ENCODE measurements at regions not wholly inside any gene's neighbourhood (a gene's known extent, or its start where the extent isn't known, plus 50 kb on each side); places are given as distances from the start of the nearest gene placed in this dataset.

GRCh38 chr2:6657136-6657535, 208.6 kb downstream of the CMPK2 start:
- no peak overlapping the region for H3K27ac ChIP-seq (ENCODE audit: insufficient read length, low read depth, low read length)
- no peak overlapping the region for H2BK20ac ChIP-seq (ENCODE audit: low read depth, low read length, poor library complexity, severe bottlenecking)
- H3K9me3 ChIP-seq (ENCODE audit: control insufficient read depth, low read depth, low read length), result no peaks in the 10 kb centered on the region
- Mint-ChIP-seq H3K4me3 (no peak overlapping the region), H3K27me3 (ENCODE audit: low read depth) (peaks cover 6% of the 10 kb centered on the region), H3K27ac (no peak overlapping the region; a peak in 1 of 7 replicates), H3K4me1 (peaks cover 6 to 16% of the 10 kb centered on the region in 2 experiments), H3K36me3 (ENCODE audit: insufficient read depth in 1 of 3, low read depth in 3 of 3) (no peaks in the 10 kb centered on the region; a peak in 3 of 7 replicates), H3K9me3 (peaks cover 2 to 5% of the 10 kb centered on the region in 2 experiments; a peak in 2 of 5 replicates)
- H4K91ac ChIP-seq (ENCODE audit: insufficient read length, low read depth, low read length), result no peak overlapping the region
- no peak overlapping the region for H2BK15ac ChIP-seq (ENCODE audit: low read depth, low read length)
- TF ChIP-seq CTCF (conservative IDR thresholded peaks at IDR 0.05), result no peak
- no peak overlapping the region for H3K9ac ChIP-seq (ENCODE audit: extremely low read depth, insufficient read length, low read length)
- no peak overlapping the region for H3K18ac ChIP-seq (ENCODE audit: insufficient read length, low read depth, low read length)
- no peak overlapping the region for H2BK5ac ChIP-seq (ENCODE audit: insufficient read length, low read length)
- no peaks in the 10 kb centered on the region for H3K27me3 ChIP-seq (ENCODE audit: insufficient read depth, low read length)
- no peak overlapping the region for H4K5ac ChIP-seq (ENCODE audit: insufficient read length, low read depth, low read length)
- H3K56ac ChIP-seq (ENCODE audit: insufficient read length, low read depth, low read length), result no peak overlapping the region
- H3K79me2 ChIP-seq (ENCODE audit: insufficient read depth, low read length), result no peaks in the 10 kb centered on the region
- H3K4ac ChIP-seq (ENCODE audit: low read depth, low read length), result no peak overlapping the region
- no peak overlapping the region for H3K4me2 ChIP-seq (ENCODE audit: insufficient read depth, insufficient read length, low read length)
- H3K23me2 ChIP-seq (ENCODE audit: insufficient read length, low read depth, low read length, poor library complexity, severe bottlenecking), result no peaks in the 10 kb centered on the region
- H3K79me1 ChIP-seq (ENCODE audit: insufficient read depth, low read depth, low read length, poor library complexity, severe bottlenecking), result no peaks in the 10 kb centered on the region
- H3K14ac ChIP-seq (ENCODE audit: insufficient read depth, low read length), result no peak overlapping the region
- H2BK12ac ChIP-seq (ENCODE audit: insufficient read length, low read depth, low read length), result no peak overlapping the region
- no peak for DNase-seq
- no peaks in the 10 kb centered on the region for H4K20me1 ChIP-seq (ENCODE audit: control insufficient read depth, insufficient read depth, insufficient read length)
- H2AFZ ChIP-seq (ENCODE audit: low read length), result no peak overlapping the region
- no peak overlapping the region for H4K8ac ChIP-seq (replicated peaks; ENCODE audit: insufficient read length, low read depth, low read length)
- H2AK5ac ChIP-seq (ENCODE audit: insufficient read length, low read length), result no peak overlapping the region
- H3K23ac ChIP-seq (ENCODE audit: insufficient read length, low read depth, low read length), result no peak overlapping the region
- H2BK120ac ChIP-seq (ENCODE audit: low read depth, low read length, poor library complexity, severe bottlenecking), result no peak overlapping the region
- WGBS (ENCODE audit: extremely low coverage, insufficient read length, low lambda C conversion rate), result no CpG with 5 or more reads among the region's 5 CpGs
- H3T11ph ChIP-seq (ENCODE audit: low read length), result no peak overlapping the region
- H3K4me1 ChIP-seq (ENCODE audit: insufficient read depth, low read length), result no peaks in the 10 kb centered on the region

Measured in H9 (cell line).